Karpas-422 (cell line): ENCODE measurements at regions not wholly inside any gene's neighbourhood (a gene's known extent, or its start where the extent isn't known, plus 50 kb on each side); places are given as distances from the start of the nearest gene placed in this dataset.
"Not testable (repeated sequence)": the region's sequence is repeated elsewhere in the genome, so short reads cannot be mapped to it uniquely, and the experiment has no call there.

ENCODE experiments used
- DNase-seq: peaks from one replicate; pipeline ENCODE4 v3.0.0-alpha.2; 2015
- H2AFZ ChIP-seq: fragments of 200-600 bp; sonication (generic); 2 replicates; pipeline ENCODE4 v1.6.1; 2014; ENCODE audit warnings: antibody characterized with exemption, low read length, mixed read lengths
- H3K27ac ChIP-seq: fragments of 200-600 bp; sonication (generic); 2 replicates; pipeline ENCODE4 v1.5.1; 2014; ENCODE audit warnings: mild to moderate bottlenecking, low read length, moderate library complexity
- H3K27me3 ChIP-seq: fragments of 200-600 bp; sonication (generic); 2 replicates; pipeline ENCODE4 v1.6.1; 2014; ENCODE audit warnings: low read length, mixed read lengths
- H3K36me3 ChIP-seq: fragments of 200-600 bp; sonication (generic); 2 replicates; pipeline ENCODE4 v1.6.1; 2014; ENCODE audit warnings: low read length, mixed read lengths; ENCODE audit not compliant: insufficient read depth
- H3K4me1 ChIP-seq: fragments of 200-600 bp; sonication (generic); 2 replicates; pipeline ENCODE4 v1.6.1; 2014; ENCODE audit warnings: mild to moderate bottlenecking, low read length, mixed read lengths
- H3K4me2 ChIP-seq: fragments of 200-600 bp; sonication (generic); 2 replicates; pipeline ENCODE4 v1.6.1; 2014; ENCODE audit warnings: low read length, low read depth, mild to moderate bottlenecking; ENCODE audit not compliant: poor library complexity, severe bottlenecking
- H3K4me3 ChIP-seq: fragments of 200-600 bp; sonication (generic); 2 replicates; pipeline ENCODE4 v1.5.1; 2014; ENCODE audit warnings: mild to moderate bottlenecking, antibody characterized with exemption, low read length, mixed read lengths
- H3K79me2 ChIP-seq: fragments of 200-600 bp; sonication (generic); 2 replicates; pipeline ENCODE4 v1.6.1; 2014; ENCODE audit warnings: mild to moderate bottlenecking, low read length, mixed read lengths
- H3K9ac ChIP-seq: fragments of 200-600 bp; sonication (generic); 2 replicates; pipeline ENCODE4 v1.6.0; 2014; ENCODE audit warnings: low read length
- H3K9me2 ChIP-seq: fragments of 200-600 bp; sonication (generic), shearing (Covaris generic); replicated peaks from 2 replicates; pipeline ENCODE4 v1.6.0; 2014; ENCODE audit warnings: mild to moderate bottlenecking, low read length, moderate library complexity; ENCODE audit not compliant: insufficient read depth
- H3K9me3 ChIP-seq: fragments of 300-700, 200-600 bp; sonication (generic); 2 replicates; pipeline ENCODE4 v1.6.1; 2014; ENCODE audit warnings: low read length, mixed read lengths
- H4K20me1 ChIP-seq: fragments of 200-600 bp; sonication (generic); 2 replicates; pipeline ENCODE4 v1.6.1; 2014; ENCODE audit warnings: mild to moderate bottlenecking, antibody characterized with exemption, low read length, low read depth; ENCODE audit not compliant: insufficient read depth

GRCh38 chr4:122082661-122083060 lies 69.5 kb upstream of the BLTP1 start:
- no peaks in the 10 kb centered on the region for H3K79me2 ChIP-seq
- 0 out of 2 replicates have a peak, but pooled peaks cover 7% of the 10 kb centered on the region for H3K9me2 ChIP-seq
- H3K4me3 ChIP-seq = no peak overlapping the region
- no peak overlapping the region for H2AFZ ChIP-seq
- DNase-seq = no peak
- no peaks in the 10 kb centered on the region for H4K20me1 ChIP-seq
- H3K9me3 ChIP-seq = no peaks in the 10 kb centered on the region
- no peak overlapping the region for H3K4me2 ChIP-seq
- no peaks in the 10 kb centered on the region for H3K36me3 ChIP-seq
- no peak overlapping the region for H3K9ac ChIP-seq
- H3K27me3 ChIP-seq = no peaks in the 10 kb centered on the region
- H3K4me1 ChIP-seq = no peaks in the 10 kb centered on the region
- H3K27ac ChIP-seq = no peak overlapping the region

GRCh38 chr4:122077653-122078052 lies 74.5 kb upstream of the BLTP1 start:
- not testable (repeated sequence) for H3K9me3 ChIP-seq, H3K79me2 ChIP-seq, H3K4me2 ChIP-seq, H3K36me3 ChIP-seq, H3K4me3 ChIP-seq, H3K4me1 ChIP-seq, H3K27ac ChIP-seq, H3K9ac ChIP-seq, H2AFZ ChIP-seq, DNase-seq, H3K9me2 ChIP-seq, H4K20me1 ChIP-seq, H3K27me3 ChIP-seq

GRCh38 chr4:122076835-122077234 lies 75.3 kb upstream of the BLTP1 start:
- not testable (repeated sequence) for DNase-seq, H3K9me3 ChIP-seq, H3K4me1 ChIP-seq, H3K27me3 ChIP-seq, H2AFZ ChIP-seq, H3K4me2 ChIP-seq, H3K27ac ChIP-seq, H4K20me1 ChIP-seq, H3K36me3 ChIP-seq, H3K79me2 ChIP-seq, H3K9me2 ChIP-seq, H3K4me3 ChIP-seq, H3K9ac ChIP-seq

GRCh38 chr4:122073615-122074014 lies 78.5 kb upstream of the BLTP1 start:
- DNase-seq = no peak
- no peaks in the 10 kb centered on the region for H3K79me2 ChIP-seq
- no peaks in the 10 kb centered on the region for H3K36me3 ChIP-seq
- H3K4me1 ChIP-seq = no peaks in the 10 kb centered on the region
- no peaks in the 10 kb centered on the region for H4K20me1 ChIP-seq
- no peaks in the 10 kb centered on the region for H3K9me3 ChIP-seq
- no peak overlapping the region for H3K9ac ChIP-seq
- H3K4me2 ChIP-seq = no peak overlapping the region
- H3K4me3 ChIP-seq = no peak overlapping the region
- H3K9me2 ChIP-seq = no peaks in the 10 kb centered on the region
- no peak overlapping the region for H2AFZ ChIP-seq
- no peaks in the 10 kb centered on the region for H3K27me3 ChIP-seq
- H3K27ac ChIP-seq = no peak overlapping the region

- Histone ChIP-seq H2AFZ (no peak overlapping the region), H3K9me3 (no peaks in the 10 kb centered on the region), H3K27ac (no peak overlapping the region), H3K9me2 (no peaks in the 10 kb centered on the region), H3K9ac (no peak overlapping the region), H3K4me2 (no peak overlapping the region), H3K4me1 (no peaks in the 10 kb centered on the region), H3K27me3 (no peaks in the 10 kb centered on the region), H4K20me1 (no peaks in the 10 kb centered on the region), H3K36me3 (no peaks in the 10 kb centered on the region), H3K79me2 (no peaks in the 10 kb centered on the region), H3K4me3 (no peak overlapping the region)
- DNase-seq = no peak
Observed at GRCh38 chr4:122065915-122066314, 86.2 kb upstream of the BLTP1 start.

- H3K27me3 ChIP-seq = no peaks in the 10 kb centered on the region
- no peak overlapping the region for H3K27ac ChIP-seq
- no peak overlapping the region for H2AFZ ChIP-seq
- H3K4me1 ChIP-seq = no peaks in the 10 kb centered on the region
- H3K79me2 ChIP-seq = no peaks in the 10 kb centered on the region
- H3K4me2 ChIP-seq = no peak overlapping the region
- H3K9ac ChIP-seq = no peak overlapping the region
- no peaks in the 10 kb centered on the region for H3K9me3 ChIP-seq
- H4K20me1 ChIP-seq = no peaks in the 10 kb centered on the region
- H3K4me3 ChIP-seq = no peak overlapping the region
- DNase-seq = no peak
- H3K36me3 ChIP-seq = no peaks in the 10 kb centered on the region
- no peaks in the 10 kb centered on the region for H3K9me2 ChIP-seq
Observed at GRCh38 chr4:122065149-122065548, 87.0 kb upstream of the BLTP1 start.

GRCh38 chr4:122053186-122053585 lies 98.9 kb upstream of the BLTP1 start:
- Histone ChIP-seq H3K9me2 (no peaks in the 10 kb centered on the region), H4K20me1 (no peaks in the 10 kb centered on the region), H3K4me2 (no peak overlapping the region), H3K4me1 (no peaks in the 10 kb centered on the region), H3K36me3 (no peaks in the 10 kb centered on the region), H3K79me2 (no peaks in the 10 kb centered on the region), H3K27me3 (no peaks in the 10 kb centered on the region), H3K4me3 (no peak overlapping the region), H3K27ac (no peak overlapping the region), H2AFZ (no peak overlapping the region), H3K9me3 (no peaks in the 10 kb centered on the region), H3K9ac (no peak overlapping the region)
- DNase-seq = no peak

- no peak overlapping the region for H2AFZ ChIP-seq
- H3K27ac ChIP-seq = no peak overlapping the region
- H3K27me3 ChIP-seq = no peaks in the 10 kb centered on the region
- DNase-seq = no peak
- no peaks in the 10 kb centered on the region for H3K4me1 ChIP-seq
- H3K36me3 ChIP-seq = no peaks in the 10 kb centered on the region
- no peaks in the 10 kb centered on the region for H4K20me1 ChIP-seq
- no peak overlapping the region for H3K4me2 ChIP-seq
- H3K79me2 ChIP-seq = no peaks in the 10 kb centered on the region
- H3K9ac ChIP-seq = no peak overlapping the region
- no peaks in the 10 kb centered on the region for H3K9me2 ChIP-seq
- H3K4me3 ChIP-seq = no peak overlapping the region
- no peaks in the 10 kb centered on the region for H3K9me3 ChIP-seq
Observed at GRCh38 chr4:122052677-122053076, 99.5 kb upstream of the BLTP1 start.

GRCh38 chr4:122050841-122051240 lies 99.0 kb upstream of the TRPC3 start:
- Histone ChIP-seq H3K9ac (no peak overlapping the region), H3K9me3 (no peaks in the 10 kb centered on the region), H3K27me3 (no peaks in the 10 kb centered on the region), H3K27ac (no peak overlapping the region), H3K4me1 (no peaks in the 10 kb centered on the region), H3K36me3 (no peaks in the 10 kb centered on the region), H4K20me1 (no peaks in the 10 kb centered on the region), H3K79me2 (no peaks in the 10 kb centered on the region), H3K4me3 (no peak overlapping the region), H3K4me2 (no peak overlapping the region), H2AFZ (no peak overlapping the region), H3K9me2 (no peaks in the 10 kb centered on the region)
- DNase-seq = no peak
